Breast epithelium (tissue), 4 donors: ENCODE measurements at regions not wholly inside any gene's neighbourhood (a gene's known extent, or its start where the extent isn't known, plus 50 kb on each side); places are given as distances from the start of the nearest gene placed in this dataset.

ENCODE experiments used
- DNase-seq, 2 donors: peaks; one replicate each; pipeline ENCODE4 v3.0.0-alpha.2; 2019; ENCODE audit warnings: low spot score in 2 of 2
- H3K27ac ChIP-seq, 2 donors: fragments of 200-600 bp; sonication (generic) in 1 of 2; one replicate each; pipeline ENCODE4 v1.5.1; 2016 to 2019; ENCODE audit warnings: mild to moderate bottlenecking in 1 of 2
- H3K27me3 ChIP-seq, 2 donors: fragments of 200-600 bp; sonication (generic) in 1 of 2; one replicate each; pipeline versions ENCODE4 v1.5.1 to v1.6.0; 2017 to 2019; ENCODE audit warnings: control low read depth in 1 of 2, mild to moderate bottlenecking in 1 of 2
- H3K36me3 ChIP-seq: fragments of 200-600 bp; one replicate; pipeline ENCODE4 v1.5.1; 2019
- H3K4me1 ChIP-seq, 2 donors: fragments of 200-600 bp; sonication (generic); one replicate each; pipeline ENCODE4 v1.5.1; 2016 to 2019; ENCODE audit warnings: control low read depth in 1 of 2
- H3K4me3 ChIP-seq, 3 donors: fragments of 200-600 bp; sonication (generic); 1 replicate in 2 of 3; 2 replicates in 1 of 3; pipeline ENCODE4 v1.5.1; 2016 to 2019; ENCODE audit warnings: mild to moderate bottlenecking in 3 of 3, moderate library complexity in 2 of 3
- H3K9me3 ChIP-seq, 2 donors: fragments of 200-600 bp; sonication (generic) in 1 of 2; one replicate each; pipeline ENCODE4 v1.5.1; 2016 to 2019; ENCODE audit warnings: control low read depth in 1 of 2
- POLR2A ChIP-seq: fragments of 450-650 bp; IDR thresholded peaks from one replicate; pipeline ENCODE4 v1.6.1; 2016; ENCODE audit warnings: antibody characterized with exemption, mild to moderate bottlenecking, moderate library complexity
- POLR2AphosphoS5 ChIP-seq, 3 donors: sonication (generic); formaldehyde crosslinking; IDR thresholded peaks; one replicate each; pipeline ENCODE4 v1.6.1; 2017; ENCODE audit warnings: antibody characterized with exemption in 3 of 3
- intact Hi-C: fragments of 100-400 bp; cut with DNase I; formaldehyde crosslinking; loops from one replicate; pipeline ENCODE4 v1.15.1; 2023; ENCODE audit warnings: low total_unique reads
- TF ChIP-seq, protein P1 (sequence below), 3 donors: fragments of 450-650 bp; IDR thresholded peaks; one replicate each; pipeline ENCODE4 v1.5.1; 2016 to 2017; ENCODE audit warnings: antibody characterized with exemption in 3 of 3, mild to moderate bottlenecking in 3 of 3, moderate library complexity in 3 of 3

DNA sequence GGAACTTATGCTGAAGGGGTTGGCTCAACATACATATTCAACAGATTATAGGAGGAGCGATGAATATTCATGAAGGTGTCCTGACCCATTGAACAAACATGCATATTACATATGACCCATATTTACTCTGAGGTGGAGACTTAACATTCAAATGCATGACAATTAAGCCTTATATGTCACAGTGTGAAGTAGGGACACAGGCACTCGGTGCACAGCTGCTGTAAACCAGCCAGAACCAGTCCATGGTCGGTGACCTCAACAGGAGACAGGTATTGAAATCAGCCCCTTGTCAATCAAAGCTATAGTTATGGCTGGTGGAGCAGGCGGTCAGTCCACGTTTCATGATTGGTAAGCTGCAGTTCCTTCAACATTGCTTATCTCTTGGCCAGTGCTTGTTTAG is 347.3 kb downstream of the THBS2 start:
- intact Hi-C loops: no loop called here
- H3K4me1 ChIP-seq: no peaks in the 10 kb centered on the region
- no peak for DNase-seq
- H3K36me3 ChIP-seq: no peaks in the 10 kb centered on the region
- TF ChIP-seq POLR2AphosphoS5 (IDR thresholded peaks at IDR 0.05): no peak
- TF ChIP-seq, protein P1, sequence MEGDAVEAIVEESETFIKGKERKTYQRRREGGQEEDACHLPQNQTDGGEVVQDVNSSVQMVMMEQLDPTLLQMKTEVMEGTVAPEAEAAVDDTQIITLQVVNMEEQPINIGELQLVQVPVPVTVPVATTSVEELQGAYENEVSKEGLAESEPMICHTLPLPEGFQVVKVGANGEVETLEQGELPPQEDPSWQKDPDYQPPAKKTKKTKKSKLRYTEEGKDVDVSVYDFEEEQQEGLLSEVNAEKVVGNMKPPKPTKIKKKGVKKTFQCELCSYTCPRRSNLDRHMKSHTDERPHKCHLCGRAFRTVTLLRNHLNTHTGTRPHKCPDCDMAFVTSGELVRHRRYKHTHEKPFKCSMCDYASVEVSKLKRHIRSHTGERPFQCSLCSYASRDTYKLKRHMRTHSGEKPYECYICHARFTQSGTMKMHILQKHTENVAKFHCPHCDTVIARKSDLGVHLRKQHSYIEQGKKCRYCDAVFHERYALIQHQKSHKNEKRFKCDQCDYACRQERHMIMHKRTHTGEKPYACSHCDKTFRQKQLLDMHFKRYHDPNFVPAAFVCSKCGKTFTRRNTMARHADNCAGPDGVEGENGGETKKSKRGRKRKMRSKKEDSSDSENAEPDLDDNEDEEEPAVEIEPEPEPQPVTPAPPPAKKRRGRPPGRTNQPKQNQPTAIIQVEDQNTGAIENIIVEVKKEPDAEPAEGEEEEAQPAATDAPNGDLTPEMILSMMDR (IDR thresholded peaks at IDR 0.05): no peak
- H3K4me3 ChIP-seq: no peak overlapping the region
- no peak overlapping the region for H3K27ac ChIP-seq
- H3K27me3 ChIP-seq: no peaks in the 10 kb centered on the region
- H3K9me3 ChIP-seq: no peaks in the 10 kb centered on the region

DNA sequence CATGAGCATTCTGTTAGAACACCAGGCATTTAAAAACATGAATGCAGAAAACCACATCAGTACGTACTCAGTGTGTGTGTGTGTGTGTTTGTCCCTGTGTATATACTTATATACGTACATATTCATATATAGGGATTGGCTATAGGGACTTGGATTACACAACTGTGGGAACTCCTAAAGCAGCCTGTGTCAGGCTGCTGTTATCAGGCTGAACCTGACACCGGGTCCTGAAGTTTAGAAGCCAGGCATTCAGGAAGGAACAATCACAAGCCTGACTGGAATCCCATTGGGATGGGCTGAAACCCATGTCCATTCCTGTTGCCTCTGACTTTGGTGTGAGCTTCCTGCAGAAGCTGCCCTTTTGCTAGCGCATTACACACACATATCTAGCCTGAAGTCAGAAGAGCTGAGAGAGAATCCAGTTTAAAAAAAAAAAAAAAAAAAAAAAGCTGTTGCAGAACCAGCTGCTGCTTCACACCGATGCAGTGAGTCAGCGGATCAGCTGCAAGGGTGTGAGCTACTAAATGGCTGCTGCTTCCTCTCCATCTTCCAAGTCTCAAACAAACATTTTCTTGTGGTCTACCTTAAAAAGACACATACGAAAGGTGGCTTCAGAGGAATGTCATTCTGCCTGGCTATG is 348.1 kb downstream of the THBS2 start:
- Histone ChIP-seq H3K27ac (no peak overlapping the region), H3K27me3 (no peaks in the 10 kb centered on the region), H3K4me1 (no peaks in the 10 kb centered on the region), H3K4me3 (no peak overlapping the region), H3K36me3 (no peaks in the 10 kb centered on the region), H3K9me3 (no peaks in the 10 kb centered on the region)
- intact Hi-C loops: no loop called here
- TF ChIP-seq POLR2A: no peak
- TF ChIP-seq, protein P1 (IDR thresholded peaks at IDR 0.05): no peak
- TF ChIP-seq POLR2AphosphoS5 (IDR thresholded peaks at IDR 0.05): no peak
- no peak for DNase-seq

DNA sequence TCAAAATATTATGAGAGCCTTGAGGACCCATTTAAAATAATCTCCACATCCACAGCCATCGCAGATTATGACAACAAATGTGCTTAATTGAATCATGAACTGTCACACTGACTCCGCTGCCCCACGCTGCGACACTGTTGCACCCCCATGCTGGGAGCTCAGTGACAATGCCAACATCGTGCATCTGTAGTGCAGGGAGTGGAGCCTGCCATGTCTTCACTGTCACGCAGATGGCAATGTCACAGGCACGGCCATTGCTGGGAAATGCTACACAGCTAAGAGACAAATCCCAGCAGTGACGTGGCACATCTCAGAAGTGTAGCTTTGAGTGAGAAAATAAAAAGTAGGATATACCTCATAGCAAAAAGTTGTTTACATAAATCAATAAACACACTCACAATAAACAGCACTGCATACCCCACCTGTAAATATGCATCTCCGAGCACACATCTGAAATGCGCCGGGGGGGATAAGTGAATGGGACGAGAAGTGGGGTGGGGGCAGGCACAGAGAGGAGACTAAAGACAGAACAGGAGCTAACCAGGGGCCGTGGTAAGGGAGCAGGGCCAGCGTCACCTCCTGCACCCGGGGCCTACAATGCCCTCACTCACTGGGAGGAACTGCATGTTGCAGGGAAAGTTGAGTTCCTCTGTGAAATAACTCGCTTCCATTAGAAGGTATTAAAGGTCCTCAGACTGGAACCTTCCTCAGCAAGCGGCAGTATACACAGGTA is 349.9 kb downstream of the THBS2 start:
- intact Hi-C loops: no loop called here
- TF ChIP-seq POLR2AphosphoS5 (IDR thresholded peaks at IDR 0.05) (no peak), POLR2A (no peak)
- TF ChIP-seq, protein P1 (IDR thresholded peaks at IDR 0.05): no peak
- Histone ChIP-seq H3K9me3 (no peaks in the 10 kb centered on the region), H3K4me1 (no peaks in the 10 kb centered on the region), H3K27ac (no peak overlapping the region), H3K27me3 (no peaks in the 10 kb centered on the region), H3K36me3 (no peaks in the 10 kb centered on the region), H3K4me3 (no peak overlapping the region)
- DNase-seq: no peak

DNA sequence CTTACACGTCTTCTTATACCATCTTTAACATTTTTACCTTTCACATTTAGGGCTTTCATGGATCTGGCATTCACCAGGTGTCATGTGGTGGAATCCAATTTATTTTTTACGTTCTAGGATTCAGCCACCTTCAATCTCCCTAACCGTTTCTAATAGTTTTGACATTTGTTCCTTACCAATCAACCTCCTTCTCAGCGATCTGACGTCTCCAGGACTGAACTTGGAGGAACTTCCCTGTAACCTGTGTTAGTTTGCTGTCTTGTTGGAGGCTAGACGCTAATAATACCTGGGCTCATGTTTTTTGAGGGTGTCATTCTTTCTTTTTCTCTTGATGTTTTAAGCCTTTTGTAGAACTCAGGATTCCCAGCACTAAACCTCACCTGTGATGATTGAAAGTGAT is 351.6 kb downstream of the THBS2 start:
- Histone ChIP-seq H3K9me3 (no peaks in the 10 kb centered on the region), H3K27me3 (no peaks in the 10 kb centered on the region), H3K36me3 (no peaks in the 10 kb centered on the region), H3K4me1 (no peaks in the 10 kb centered on the region), H3K27ac (no peak overlapping the region), H3K4me3 (no peak overlapping the region)
- no peak for DNase-seq
- intact Hi-C loops: no loop called here
- TF ChIP-seq POLR2A (no peak), POLR2AphosphoS5 (IDR thresholded peaks at IDR 0.05) (no peak)
- TF ChIP-seq, protein P1 (IDR thresholded peaks at IDR 0.05): no peak

GRCh38 chr6:168901076-168901475 is 352.6 kb downstream of the THBS2 start:
- TF ChIP-seq POLR2A: no peak
- Histone ChIP-seq H3K27me3 (no peaks in the 10 kb centered on the region), H3K36me3 (no peaks in the 10 kb centered on the region), H3K9me3 (no peaks in the 10 kb centered on the region), H3K27ac (no peak overlapping the region), H3K4me1 (no peaks in the 10 kb centered on the region), H3K4me3 (no peak overlapping the region)
- intact Hi-C loops: no loop called here
- no peak for DNase-seq
